ENCODE measurements at regions not wholly inside any gene's neighbourhood (a gene's known extent, or its start where the extent isn't known, plus 50 kb on each side); places are given as distances from the start of the nearest gene placed in this dataset.

GRCh38 chr7:119167431-119167830, 942.9 kb downstream of the ANKRD7 start (continued):
- TF ChIP-seq PKNOX1 (IDR thresholded peaks at IDR 0.05) (no peak), CREM (IDR thresholded peaks at IDR 0.05; ENCODE audit: low read depth) (no peak), MYB (IDR thresholded peaks at IDR 0.05; ENCODE audit: borderline replicate concordance, low read depth, low read length) (no peak), BRCA1 (IDR thresholded peaks at IDR 0.05; ENCODE audit: low read depth, low read length) (no peak), FOXM1 (IDR thresholded peaks at IDR 0.05; ENCODE audit: low read depth, low read length) (no peak), CTCF (IDR thresholded peaks at IDR 0.05 in 2 of 3, conservative IDR thresholded peaks at IDR 0.05 in 1 of 3; ENCODE audit: control insufficient read depth in 2 of 3, extremely low read depth in 1 of 3, insufficient read depth in 1 of 3, low read depth in 3 of 3, low read length in 3 of 3) (no peak), POLR2AphosphoS2 (IDR thresholded peaks at IDR 0.05; ENCODE audit: low read depth, low read length) (no peak), KDM1A (IDR thresholded peaks at IDR 0.05; ENCODE audit: borderline replicate concordance) (no peak)

- ATAC-seq (no peak), DNase-seq (ENCODE audit: low read depth, low spot score) (no peak), FAIRE-seq (no peak)
- ChIA-PET RAD21 (ENCODE audit: unreplicated experiment) (no interaction called here), POLR2A (no interaction called here), CTCF (interaction anchor here (1.0 kb wide), 1 partner anchor 250 kb away, joined by 3 read pairs; no protein-coding TSS in a partner anchor), SMC1A (ENCODE audit: uncharacterized antibody, unreplicated experiment) (no interaction called here)
- no peaks in the 10 kb centered on the region for H4K20me1 ChIP-seq (ENCODE audit: control insufficient read depth, insufficient read depth)
- WGBS (ENCODE audit: insufficient coverage, insufficient replicate concordance, low lambda C conversion rate, missing lambda C conversion rate): 26% methylated on average over 4 of the region's 5 CpGs
- H3K36me3 ChIP-seq (ENCODE audit: control insufficient read depth in 2 of 2, insufficient read depth in 2 of 2, low read length in 1 of 2): no peaks in the 10 kb centered on the region
- H3K4me1 ChIP-seq (ENCODE audit: control insufficient read depth, insufficient read depth, low read length): no peaks in the 10 kb centered on the region
- H2AFZ ChIP-seq (ENCODE audit: control insufficient read depth, low read depth, low read length): no peak overlapping the region
- no peaks in the 10 kb centered on the region; the same call in 2 of the 3 replicates for H3K9me3 ChIP-seq (replicated peaks; ENCODE audit: control insufficient read depth, insufficient read depth, low read length)
- H3K27me3 ChIP-seq (replicated peaks in 1 of 2; ENCODE audit: control insufficient read depth in 2 of 2, insufficient read depth in 2 of 2, low read length in 1 of 2): no peaks in the 10 kb centered on the region
- in situ Hi-C loops (cut with MboI): no loop called here
- H3K79me2 ChIP-seq (ENCODE audit: control insufficient read depth, insufficient read depth, low read length): no peaks in the 10 kb centered on the region
- BruUV-seq (replicated peaks): no TSS peak
- no peak overlapping the region for H3K4me2 ChIP-seq (ENCODE audit: control insufficient read depth, insufficient read depth)
- H3K27ac ChIP-seq (ENCODE audit: control insufficient read depth, insufficient read depth): no peak overlapping the region
- H3K9ac ChIP-seq (ENCODE audit: control insufficient read depth, insufficient read depth, low read length): no peak overlapping the region
- H3K4me3 ChIP-seq: no peak overlapping the region
- intact Hi-C loops (cut with micrococcal nuclease; ENCODE audit: unreplicated experiment): loop anchor here (10.0 kb wide), 1 partner anchor 267 kb away; no protein-coding TSS in a partner anchor
- TF ChIP-seq ZBTB40 (IDR thresholded peaks at IDR 0.05; ENCODE audit: borderline replicate concordance) (no peak), ZNF687 (IDR thresholded peaks at IDR 0.05) (no peak), ASH2L (IDR thresholded peaks at IDR 0.05; ENCODE audit: borderline replicate concordance, low read depth) (no peak), EGR1 (IDR thresholded peaks at IDR 0.05; ENCODE audit: borderline replicate concordance in 1 of 2, low read depth in 2 of 2, low read length in 2 of 2) (no peak)
These were observed 947.5 kb downstream of the ANKRD7 start for GRCh38 chr7:119172043-119172442.
